ENCODE measurements at regions not wholly inside any gene's neighbourhood (a gene's known extent, or its start where the extent isn't known, plus 50 kb on each side); places are given as distances from the start of the nearest gene placed in this dataset.

DNA sequence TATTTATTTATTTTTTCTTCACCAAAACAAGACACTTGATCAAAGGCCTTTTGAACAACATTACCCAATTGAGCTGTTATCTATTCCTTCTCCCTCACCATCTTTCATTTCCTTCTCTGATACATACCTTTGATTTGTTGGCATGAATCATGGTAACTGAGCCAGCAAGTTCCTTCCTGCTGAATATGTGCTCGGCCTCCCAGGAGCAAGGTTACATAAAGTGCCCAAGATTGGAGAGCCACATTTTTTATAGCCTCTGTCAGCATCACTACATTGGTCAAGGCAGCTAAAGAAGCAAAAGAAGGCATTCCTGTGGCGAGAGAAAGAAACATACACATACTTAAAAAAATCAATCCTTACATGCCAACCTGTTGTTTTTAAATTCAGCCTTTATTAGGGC, 369.6 kb downstream of the CYLC2 start:
- no peak overlapping the region for H3K4me3 ChIP-seq (ENCODE audit: low read depth, low read length)
- no peak for DNase-seq (ENCODE audit: low read depth)
- TF ChIP-seq POLR2A (IDR thresholded peaks at IDR 0.05; ENCODE audit: extremely low read depth, insufficient read length) (no peak), MYC (IDR thresholded peaks at IDR 0.05; ENCODE audit: low read depth, low read length) (no peak)
- TF ChIP-seq, protein P1, sequence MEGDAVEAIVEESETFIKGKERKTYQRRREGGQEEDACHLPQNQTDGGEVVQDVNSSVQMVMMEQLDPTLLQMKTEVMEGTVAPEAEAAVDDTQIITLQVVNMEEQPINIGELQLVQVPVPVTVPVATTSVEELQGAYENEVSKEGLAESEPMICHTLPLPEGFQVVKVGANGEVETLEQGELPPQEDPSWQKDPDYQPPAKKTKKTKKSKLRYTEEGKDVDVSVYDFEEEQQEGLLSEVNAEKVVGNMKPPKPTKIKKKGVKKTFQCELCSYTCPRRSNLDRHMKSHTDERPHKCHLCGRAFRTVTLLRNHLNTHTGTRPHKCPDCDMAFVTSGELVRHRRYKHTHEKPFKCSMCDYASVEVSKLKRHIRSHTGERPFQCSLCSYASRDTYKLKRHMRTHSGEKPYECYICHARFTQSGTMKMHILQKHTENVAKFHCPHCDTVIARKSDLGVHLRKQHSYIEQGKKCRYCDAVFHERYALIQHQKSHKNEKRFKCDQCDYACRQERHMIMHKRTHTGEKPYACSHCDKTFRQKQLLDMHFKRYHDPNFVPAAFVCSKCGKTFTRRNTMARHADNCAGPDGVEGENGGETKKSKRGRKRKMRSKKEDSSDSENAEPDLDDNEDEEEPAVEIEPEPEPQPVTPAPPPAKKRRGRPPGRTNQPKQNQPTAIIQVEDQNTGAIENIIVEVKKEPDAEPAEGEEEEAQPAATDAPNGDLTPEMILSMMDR (IDR thresholded peaks at IDR 0.05; ENCODE audit: low read depth, low read length) = no peak
- TF ChIP-seq, protein P2, sequence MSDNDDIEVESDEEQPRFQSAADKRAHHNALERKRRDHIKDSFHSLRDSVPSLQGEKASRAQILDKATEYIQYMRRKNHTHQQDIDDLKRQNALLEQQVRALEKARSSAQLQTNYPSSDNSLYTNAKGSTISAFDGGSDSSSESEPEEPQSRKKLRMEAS (IDR thresholded peaks at IDR 0.05; ENCODE audit: low read depth, low read length) = no peak

DNA sequence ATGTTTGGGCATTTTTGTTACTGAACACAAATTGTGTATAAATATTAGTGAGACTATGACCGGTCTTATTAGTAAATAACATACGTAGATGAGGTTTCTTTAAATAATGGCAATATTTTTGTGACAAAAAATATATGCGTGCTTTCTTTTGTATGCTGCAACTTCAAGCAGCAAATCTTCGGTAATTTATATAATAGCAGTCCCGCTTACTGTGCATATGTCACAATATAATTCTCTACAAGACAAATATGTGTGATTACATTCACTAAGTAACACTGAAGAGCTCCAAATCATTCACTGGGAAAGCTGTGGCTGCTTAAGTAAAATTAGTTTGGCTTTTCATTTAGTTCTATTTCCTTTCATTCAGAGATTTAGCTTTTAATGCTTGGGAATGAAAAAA, 376.0 kb downstream of the CYLC2 start:
- no peak overlapping the region for H3K4me3 ChIP-seq (ENCODE audit: low read depth, low read length)
- TF ChIP-seq MYC (IDR thresholded peaks at IDR 0.05; ENCODE audit: low read depth, low read length) (no peak), POLR2A (IDR thresholded peaks at IDR 0.05; ENCODE audit: extremely low read depth, insufficient read length) (no peak)
- TF ChIP-seq, protein P2 (IDR thresholded peaks at IDR 0.05; ENCODE audit: low read depth, low read length) = no peak
- no peak for DNase-seq (ENCODE audit: low read depth)

DNA sequence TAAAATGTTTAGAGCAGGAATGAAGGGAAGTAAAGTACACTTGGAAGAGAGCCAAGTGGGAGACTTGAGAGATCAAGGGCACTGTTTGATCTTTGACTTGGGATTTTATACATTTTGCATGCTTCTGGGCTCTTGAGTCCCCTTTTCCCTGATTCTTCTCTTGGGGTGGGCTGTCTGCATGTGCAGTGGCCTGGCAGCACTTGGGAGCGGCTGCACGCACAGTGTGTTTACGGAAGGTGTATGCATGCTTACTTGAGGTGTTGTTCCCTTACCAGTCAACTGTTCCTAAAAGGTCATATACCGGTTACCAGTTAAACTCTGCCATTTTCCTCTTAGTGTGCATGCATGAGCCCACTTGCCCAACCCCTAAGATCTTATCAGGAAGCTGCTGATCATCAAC, 377.7 kb downstream of the CYLC2 start:
- no peak for TF ChIP-seq POLR2A (IDR thresholded peaks at IDR 0.05; ENCODE audit: extremely low read depth, insufficient read length)
- TF ChIP-seq, protein P2 (IDR thresholded peaks at IDR 0.05; ENCODE audit: low read depth, low read length) = no peak
- TF ChIP-seq, protein P1 (IDR thresholded peaks at IDR 0.05; ENCODE audit: low read depth, low read length) = no peak
- no peak for TF ChIP-seq MYC (IDR thresholded peaks at IDR 0.05; ENCODE audit: low read depth, low read length)
- no peak overlapping the region for H3K4me3 ChIP-seq (ENCODE audit: low read depth, low read length)
- no peak for DNase-seq (ENCODE audit: low read depth)

DNA sequence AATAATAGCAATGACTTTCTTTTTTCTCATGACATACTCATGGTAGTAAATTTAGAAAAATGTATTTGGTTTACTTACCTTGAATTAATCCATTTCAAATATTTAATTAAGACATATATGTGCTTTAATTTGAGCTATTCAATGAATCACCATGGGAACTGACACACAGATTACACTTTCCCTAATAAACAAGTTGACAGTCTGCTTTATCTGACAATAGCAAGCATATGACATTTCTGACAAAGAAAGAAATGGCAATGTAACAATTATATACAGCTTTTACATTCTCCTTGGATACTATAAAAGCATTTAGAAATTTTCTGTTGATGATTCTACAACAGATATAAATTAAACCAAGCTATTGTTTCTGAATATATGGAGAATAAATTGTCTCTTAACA, 382.5 kb downstream of the CYLC2 start:
- TF ChIP-seq, protein P2 (IDR thresholded peaks at IDR 0.05; ENCODE audit: low read depth, low read length) = no peak
- TF ChIP-seq, protein P1 (IDR thresholded peaks at IDR 0.05; ENCODE audit: low read depth, low read length) = no peak
- no peak for TF ChIP-seq MYC (IDR thresholded peaks at IDR 0.05; ENCODE audit: low read depth, low read length)
- TF ChIP-seq POLR2A (IDR thresholded peaks at IDR 0.05; ENCODE audit: extremely low read depth, insufficient read length) = no peak
- H3K4me3 ChIP-seq (ENCODE audit: low read depth, low read length) = no peak overlapping the region
- no peak for DNase-seq (ENCODE audit: low read depth)

DNA sequence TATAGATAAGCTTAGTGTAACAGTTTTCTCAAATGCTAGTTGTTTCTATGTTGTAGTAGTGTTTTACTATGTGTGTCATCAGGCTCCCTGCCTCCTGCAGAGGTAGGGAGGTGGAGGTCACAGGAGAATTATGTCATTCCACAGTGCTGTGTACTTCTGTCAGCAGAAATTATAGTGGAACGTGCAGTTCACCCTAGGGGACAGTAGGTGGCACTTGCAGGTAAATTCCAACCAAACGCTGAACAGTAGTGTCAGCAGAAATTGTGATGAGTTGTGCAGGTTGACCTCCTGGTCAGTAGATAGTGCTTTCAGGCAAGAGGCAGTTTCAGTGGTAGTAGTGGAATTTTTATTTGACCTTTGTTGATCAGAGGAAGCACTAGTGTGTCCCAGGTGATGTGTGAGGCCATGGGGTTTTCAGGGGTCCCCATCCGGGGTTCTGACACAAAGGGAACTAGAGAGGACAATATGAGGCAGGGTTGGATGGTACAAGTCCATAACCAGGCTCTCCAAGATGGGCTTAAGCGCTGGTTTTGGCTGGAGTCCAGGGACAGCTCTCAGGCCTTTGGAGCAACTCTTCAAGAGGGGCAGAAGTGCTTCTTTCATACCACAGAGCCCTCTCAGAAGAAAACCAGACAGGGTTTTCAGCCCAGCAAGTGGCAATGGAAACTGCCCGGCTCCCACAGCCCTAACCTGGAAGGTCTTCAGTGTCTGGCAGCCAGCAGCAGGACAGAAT, 402.9 kb downstream of the CYLC2 start:
- no peak for TF ChIP-seq POLR2A (IDR thresholded peaks at IDR 0.05; ENCODE audit: extremely low read depth, insufficient read length)
- no peak for TF ChIP-seq MYC (IDR thresholded peaks at IDR 0.05; ENCODE audit: low read depth, low read length)
- TF ChIP-seq, protein P1 (IDR thresholded peaks at IDR 0.05; ENCODE audit: low read depth, low read length) = peak; percentile 79
- TF ChIP-seq, protein P2 (IDR thresholded peaks at IDR 0.05; ENCODE audit: low read depth, low read length) = 0 out of 2 replicates have a peak, but pooled peaks have one; percentile 15
- peak; percentile 55 for DNase-seq (ENCODE audit: low read depth)
- no peak overlapping the region for H3K4me3 ChIP-seq (ENCODE audit: low read depth, low read length)

DNA sequence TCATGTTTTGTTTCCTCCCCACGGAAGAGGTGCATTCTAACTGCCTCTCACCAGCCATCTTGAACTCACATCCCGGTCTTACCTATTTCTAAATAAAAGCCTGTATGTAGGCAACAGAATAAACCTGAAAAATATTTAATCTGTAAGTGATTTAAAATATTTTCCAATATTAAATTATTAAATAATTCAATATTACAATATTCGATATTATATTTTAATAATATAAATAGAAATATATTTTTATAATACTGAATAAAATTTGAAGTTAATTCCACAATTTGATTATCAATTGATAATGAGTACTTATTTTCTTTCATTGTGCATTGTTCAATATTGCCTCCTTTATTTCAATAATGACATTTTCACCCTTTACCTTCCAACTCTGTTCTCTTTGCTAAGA, 404.4 kb downstream of the CYLC2 start:
- no peak for DNase-seq (ENCODE audit: low read depth)
- TF ChIP-seq, protein P2 (IDR thresholded peaks at IDR 0.05; ENCODE audit: low read depth, low read length) = no peak
- TF ChIP-seq POLR2A (IDR thresholded peaks at IDR 0.05; ENCODE audit: extremely low read depth, insufficient read length) (no peak), MYC (IDR thresholded peaks at IDR 0.05; ENCODE audit: low read depth, low read length) (no peak)
- TF ChIP-seq, protein P1 (IDR thresholded peaks at IDR 0.05; ENCODE audit: low read depth, low read length) = no peak

More for the DNA sequence above, 404.4 kb downstream of the CYLC2 start:
- H3K4me3 ChIP-seq (ENCODE audit: low read depth, low read length) = no peak overlapping the region

Measured in NB4 (cell line).